Body of pancreas (tissue), 4 donors: ENCODE measurements at regions not wholly inside any gene's neighbourhood (a gene's known extent, or its start where the extent isn't known, plus 50 kb on each side); places are given as distances from the start of the nearest gene placed in this dataset.

Source experiments
- ATAC-seq: fragments of 150-250 bp; one replicate; pipeline ENCODE4 v1.9.1; 2016
- DNase-seq, 4 donors: peaks; one replicate each; pipeline ENCODE4 v3.0.0-alpha.2; 2019
- H3K27ac ChIP-seq, 4 donors: fragments of 200-600 bp; sonication (generic); 1 replicate in 3 of 4; 2 replicates in 1 of 4; pipeline versions ENCODE4 v1.5.1 to v1.6.1; 2016 to 2019; ENCODE audit warnings: mild to moderate bottlenecking in 1 of 4, mixed read lengths in 1 of 4, moderate library complexity in 1 of 4
- H3K27me3 ChIP-seq, 2 donors: fragments of 200-600 bp; sonication (generic); one replicate each; pipeline ENCODE4 v1.6.0; 2016; ENCODE audit warnings: mild to moderate bottlenecking in 1 of 2
- H3K36me3 ChIP-seq, 2 donors: fragments of 200-600 bp; sonication (generic); replicated peaks in 1 of 2; 2 replicates each; pipeline ENCODE4 v1.5.1; 2016; ENCODE audit warnings: low read depth in 2 of 2; ENCODE audit not compliant: insufficient read depth in 1 of 2
- H3K4me1 ChIP-seq: fragments of 200-600 bp; sonication (generic); one replicate; pipeline ENCODE4 v1.6.0; 2016
- H3K4me3 ChIP-seq, 2 donors: fragments of 200-600 bp; sonication (generic); 1 replicate in 1 of 2; 2 replicates in 1 of 2; pipeline ENCODE4 v1.5.1; 2016 to 2019
- H3K9me3 ChIP-seq, 3 donors: fragments of 200-600 bp; sonication (generic); 1 replicate in 2 of 3; 2 replicates in 1 of 3; pipeline ENCODE4 v1.5.1; 2016
- CTCF ChIP-seq, 7 experiments: fragments of 450-650 bp in 4 of 7; fragments of 200-600 bp in 3 of 7; sonication (generic) in 3 of 7; IDR thresholded peaks; one replicate each; pipeline ENCODE4 v1.5.1; 2016 to 2019; ENCODE audit warnings: antibody characterized with exemption in 7 of 7
- POLR2A ChIP-seq, 3 donors: fragments of 450-650 bp; IDR thresholded peaks; one replicate each; pipeline ENCODE4 v1.6.1; 2016; ENCODE audit warnings: antibody characterized with exemption in 3 of 3, mild to moderate bottlenecking in 2 of 3
- WGBS, 2 donors: methylation state at CpG; one replicate each; pipeline ENCODE4 v1.1.5; 2017; 5-methylcytosine and 5-hydroxymethylcytosine counted together
- intact Hi-C: fragments of 100-400 bp; cut with DNase I; formaldehyde crosslinking; loops from one replicate; pipeline ENCODE4 v1.15.1; 2023

GRCh38 chr5:86175224-86175623, 442.5 kb upstream of the COX7C start:
- Histone ChIP-seq H3K27me3 (no peaks in the 10 kb centered on the region), H3K4me1 (no peaks in the 10 kb centered on the region), H3K9me3 (no peaks in the 10 kb centered on the region), H3K27ac (no peak overlapping the region), H3K4me3 (no peak overlapping the region), H3K36me3 (no peaks in the 10 kb centered on the region)
- intact Hi-C loops = no loop called here
- TF ChIP-seq POLR2A (IDR thresholded peaks at IDR 0.05) (no peak), CTCF (IDR thresholded peaks at IDR 0.05) (no peak)
- no peak for ATAC-seq
- DNase-seq = no peak
- 29 to 43% methylated on average over 1 of the region's 1 CpG for WGBS, 2 donors

GRCh38 chr5:86199287-86199686, 418.5 kb upstream of the COX7C start:
- no peaks in the 10 kb centered on the region for H3K9me3 ChIP-seq
- H3K27me3 ChIP-seq = no peaks in the 10 kb centered on the region
- DNase-seq (no peak), ATAC-seq (no peak)
- intact Hi-C loops = no loop called here
- no peak overlapping the region for H3K4me3 ChIP-seq
- H3K27ac ChIP-seq = no peak overlapping the region
- H3K36me3 ChIP-seq = no peaks in the 10 kb centered on the region
- H3K4me1 ChIP-seq = no peaks in the 10 kb centered on the region
- TF ChIP-seq CTCF (IDR thresholded peaks at IDR 0.05) (no peak), POLR2A (IDR thresholded peaks at IDR 0.05) (no peak)

GRCh38 chr5:86228147-86228546, 389.6 kb upstream of the COX7C start:
- no peak for DNase-seq
- Histone ChIP-seq H3K36me3 (no peaks in the 10 kb centered on the region), H3K9me3 (no peaks in the 10 kb centered on the region), H3K4me3 (no peak overlapping the region), H3K27ac (no peak overlapping the region), H3K4me1 (no peaks in the 10 kb centered on the region), H3K27me3 (no peaks in the 10 kb centered on the region)
- intact Hi-C loops = no loop called here
- TF ChIP-seq CTCF (IDR thresholded peaks at IDR 0.05) = no peak
- TF ChIP-seq POLR2A (IDR thresholded peaks at IDR 0.05) = no peak
- ATAC-seq = no peak

GRCh38 chr5:86232246-86232645, 385.5 kb upstream of the COX7C start:
- intact Hi-C loops = no loop called here
- no peak for DNase-seq

More at GRCh38 chr5:86232246-86232645, 385.5 kb upstream of the COX7C start:
- no peak overlapping the region for H3K27ac ChIP-seq
- H3K27me3 ChIP-seq = no peaks in the 10 kb centered on the region
- no peaks in the 10 kb centered on the region for H3K4me1 ChIP-seq
- no peaks in the 10 kb centered on the region for H3K36me3 ChIP-seq
- no peak for ATAC-seq
- TF ChIP-seq CTCF (IDR thresholded peaks at IDR 0.05) (no peak), POLR2A (IDR thresholded peaks at IDR 0.05) (no peak)
- WGBS, 2 donors = 84% methylated on average over 11 of the region's 11 CpGs
- no peaks in the 10 kb centered on the region for H3K9me3 ChIP-seq
- H3K4me3 ChIP-seq = no peak overlapping the region
